Tibial nerve (tissue), 4 donors: ENCODE measurements at regions not wholly inside any gene's neighbourhood (a gene's known extent, or its start where the extent isn't known, plus 50 kb on each side); places are given as distances from the start of the nearest gene placed in this dataset.

Source experiments
- CTCF ChIP-seq, 5 experiments: fragments of 200-600 bp in 3 of 5; fragments of 450-650 bp in 2 of 5; sonication (generic) in 3 of 5; IDR thresholded peaks; one replicate each; pipeline ENCODE4 v1.5.1; 2016 to 2019; ENCODE audit warnings: antibody characterized with exemption in 5 of 5, mild to moderate bottlenecking in 3 of 5, moderate library complexity in 2 of 5
- EP300 ChIP-seq, 2 donors: sonication (generic); formaldehyde crosslinking; IDR thresholded peaks; one replicate each; pipeline ENCODE4 v1.6.1; 2017; ENCODE audit warnings: antibody characterized with exemption in 2 of 2, mild to moderate bottlenecking in 1 of 2
- POLR2A ChIP-seq, 2 donors: fragments of 450-650 bp; IDR thresholded peaks; one replicate each; pipeline ENCODE4 v1.6.1; 2017; ENCODE audit warnings: antibody characterized with exemption in 2 of 2, mild to moderate bottlenecking in 2 of 2, moderate library complexity in 2 of 2

DNA sequence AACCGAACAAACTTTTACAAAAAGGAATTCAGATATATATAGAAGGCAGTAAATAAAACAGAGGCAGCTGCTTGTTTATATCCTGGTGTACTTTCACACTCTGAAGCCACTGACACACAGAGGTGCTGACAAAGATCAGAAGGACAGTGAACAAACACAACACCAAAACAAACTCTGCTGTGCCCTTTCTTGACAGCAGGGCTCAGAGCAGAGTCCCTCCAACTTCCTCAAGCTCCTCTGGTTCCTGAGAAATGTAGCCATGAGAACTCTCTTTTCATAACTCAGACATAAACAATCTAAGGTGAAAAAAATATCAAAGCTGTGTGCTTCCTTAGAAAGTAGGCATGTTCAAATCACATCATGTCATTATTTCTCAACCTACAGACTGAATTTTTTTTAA is 1052.8 kb upstream of the SPRY2 start:
- TF ChIP-seq POLR2A (IDR thresholded peaks at IDR 0.05) (no peak), CTCF (IDR thresholded peaks at IDR 0.05) (no peak), EP300 (IDR thresholded peaks at IDR 0.05) (no peak)
